ENCODE measurements at regions not wholly inside any gene's neighbourhood (a gene's known extent, or its start where the extent isn't known, plus 50 kb on each side); places are given as distances from the start of the nearest gene placed in this dataset.

GRCh38 chr4:66451741-66452140 lies 781.5 kb upstream of the EPHA5 start:
- Histone ChIP-seq H3K9me3 (peaks cover 0 to 8% of the 10 kb centered on the region in 2 donors), H3K27me3 (no peaks in the 10 kb centered on the region), H3K36me3 (no peaks in the 10 kb centered on the region), H3K27ac (no peak overlapping the region), H3K4me3 (no peak overlapping the region), H3K4me1 (no peaks in the 10 kb centered on the region)
- no peak for DNase-seq (ENCODE audit: low spot score in 2 of 2)
- TF ChIP-seq POLR2AphosphoS5 (IDR thresholded peaks at IDR 0.05) = no peak
- TF ChIP-seq CTCF (IDR thresholded peaks at IDR 0.05) = no peak
- TF ChIP-seq POLR2A (IDR thresholded peaks at IDR 0.05) = no peak
- intact Hi-C loops (cut with DNase I; ENCODE audit: low total_unique reads) = loop anchor here (5.0 kb wide), 1 partner anchor 776 kb away; no protein-coding TSS in a partner anchor

DNA sequence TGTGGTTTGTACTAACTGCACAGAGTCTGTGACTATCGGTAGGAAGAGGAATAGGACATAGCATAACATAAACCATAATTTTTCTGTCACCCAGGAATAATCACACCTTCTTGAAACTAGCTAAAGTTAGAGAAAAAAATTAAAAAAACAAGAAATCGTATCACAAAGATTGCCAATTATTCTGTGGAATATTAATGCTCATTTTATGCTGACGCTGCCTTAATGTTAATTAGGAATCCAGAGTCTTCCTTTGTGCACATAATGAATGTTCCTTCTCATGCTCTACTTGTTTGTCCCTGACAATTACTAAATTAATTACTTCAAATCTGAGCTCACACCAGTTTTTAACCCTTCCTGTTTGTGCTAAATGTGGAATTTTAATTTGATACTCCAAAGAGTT lies 772.7 kb upstream of the EPHA5 start:
- H3K9me3 ChIP-seq = no peaks in the 10 kb centered on the region
- no peak overlapping the region for H3K4me3 ChIP-seq
- no peak overlapping the region for H3K27ac ChIP-seq
- H3K27me3 ChIP-seq = no peaks in the 10 kb centered on the region
- TF ChIP-seq POLR2AphosphoS5 (IDR thresholded peaks at IDR 0.05) = no peak
- DNase-seq (ENCODE audit: low spot score in 2 of 2) = no peak
- H3K36me3 ChIP-seq = no peaks in the 10 kb centered on the region
- intact Hi-C loops (cut with DNase I; ENCODE audit: low total_unique reads) = no loop called here
- H3K4me1 ChIP-seq = no peaks in the 10 kb centered on the region

- intact Hi-C loops (cut with DNase I; ENCODE audit: low total_unique reads) = no loop called here
- Histone ChIP-seq H3K4me1 (no peaks in the 10 kb centered on the region), H3K4me3 (no peak overlapping the region)
These were observed 769.2 kb upstream of the EPHA5 start for GRCh38 chr4:66439508-66439907.

DNA sequence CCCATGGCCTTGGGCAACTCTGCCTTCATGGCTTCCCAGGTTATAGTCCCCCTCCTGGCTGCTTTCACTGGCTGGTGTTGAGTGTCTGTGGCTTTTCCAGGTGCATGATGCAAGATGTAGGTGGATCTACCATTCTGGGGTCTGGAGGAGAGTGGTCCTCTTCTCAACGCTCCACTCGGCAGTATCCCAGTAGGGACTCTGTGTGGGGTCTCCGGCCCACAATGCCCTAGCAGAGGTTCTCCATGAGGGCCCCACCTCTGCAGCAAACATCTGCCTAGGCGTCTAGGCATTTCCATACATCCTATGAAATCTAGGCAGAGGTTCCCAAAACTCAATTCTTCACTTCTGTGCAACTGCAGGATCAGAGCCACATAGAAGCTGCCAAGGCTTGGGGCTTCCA lies 763.4 kb upstream of the EPHA5 start:
- no peaks in the 10 kb centered on the region for H3K36me3 ChIP-seq
- intact Hi-C loops (cut with DNase I; ENCODE audit: low total_unique reads) = no loop called here
- DNase-seq (ENCODE audit: low spot score in 2 of 2) = no peak
- no peak overlapping the region for H3K27ac ChIP-seq
- H3K4me1 ChIP-seq = no peaks in the 10 kb centered on the region
- H3K4me3 ChIP-seq = no peak overlapping the region
- no peaks in the 10 kb centered on the region for H3K9me3 ChIP-seq
- no peaks in the 10 kb centered on the region for H3K27me3 ChIP-seq
- TF ChIP-seq POLR2AphosphoS5 (IDR thresholded peaks at IDR 0.05) (no peak), POLR2A (IDR thresholded peaks at IDR 0.05) (no peak), CTCF (IDR thresholded peaks at IDR 0.05) (no peak)

More at GRCh38 chr4:66439508-66439907, 769.2 kb upstream of the EPHA5 start:
- no peaks in the 10 kb centered on the region for H3K27me3 ChIP-seq
- H3K27ac ChIP-seq = no peak overlapping the region
- no peak for TF ChIP-seq CTCF (IDR thresholded peaks at IDR 0.05)
- no peak for TF ChIP-seq POLR2A (IDR thresholded peaks at IDR 0.05)
- no peak for TF ChIP-seq POLR2AphosphoS5 (IDR thresholded peaks at IDR 0.05)
- no peak for DNase-seq (ENCODE audit: low spot score in 2 of 2)
- no peaks in the 10 kb centered on the region for H3K36me3 ChIP-seq
- no peaks in the 10 kb centered on the region for H3K9me3 ChIP-seq

DNA sequence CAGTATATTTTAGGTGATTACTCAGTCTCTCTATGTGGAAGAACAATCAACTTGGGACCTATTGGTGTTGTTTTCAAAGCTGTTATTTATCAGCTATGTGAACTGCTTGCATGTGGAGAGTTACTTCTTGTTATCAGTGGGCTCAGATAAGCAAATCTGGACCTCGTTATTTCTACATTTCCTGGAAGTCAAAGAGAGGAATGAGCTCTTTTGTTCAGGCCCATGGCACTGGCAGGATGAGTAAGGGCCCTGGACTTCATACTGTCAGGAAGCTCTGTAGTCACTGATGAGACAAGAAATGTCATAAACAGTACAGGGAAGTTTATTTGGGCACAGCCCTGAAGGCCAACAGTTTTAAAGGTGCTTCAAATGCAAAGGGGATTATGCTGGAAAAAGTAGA lies 760.6 kb upstream of the EPHA5 start:
- TF ChIP-seq POLR2A (IDR thresholded peaks at IDR 0.05) = no peak
- no peak for TF ChIP-seq POLR2AphosphoS5 (IDR thresholded peaks at IDR 0.05)
- TF ChIP-seq CTCF (IDR thresholded peaks at IDR 0.05) = no peak
- Histone ChIP-seq H3K9me3 (no peaks in the 10 kb centered on the region), H3K27ac (no peak overlapping the region), H3K4me3 (no peak overlapping the region), H3K36me3 (no peaks in the 10 kb centered on the region), H3K27me3 (no peaks in the 10 kb centered on the region), H3K4me1 (no peaks in the 10 kb centered on the region)
- DNase-seq (ENCODE audit: low spot score in 2 of 2) = no peak
- intact Hi-C loops (cut with DNase I; ENCODE audit: low total_unique reads) = no loop called here

DNA sequence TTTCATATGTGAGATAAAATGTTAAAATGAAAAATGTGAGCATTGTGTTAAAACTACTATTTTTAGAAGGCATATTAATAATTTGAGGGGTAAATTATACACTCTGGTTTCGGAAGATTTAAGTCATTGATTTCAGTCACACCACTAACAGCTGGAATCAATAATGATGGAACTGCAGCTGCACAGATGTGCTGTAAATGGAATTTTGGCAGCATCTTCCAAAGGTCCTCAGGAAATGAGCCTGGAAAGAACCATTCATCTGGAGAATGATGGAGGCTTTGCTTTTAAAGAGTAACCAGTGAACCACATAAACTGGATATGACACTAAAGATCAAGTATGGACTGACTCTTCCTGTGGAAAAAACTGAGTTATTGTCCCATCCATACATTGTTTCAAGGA lies 759.0 kb upstream of the EPHA5 start:
- intact Hi-C loops (cut with DNase I; ENCODE audit: low total_unique reads) = no loop called here
- Histone ChIP-seq H3K27ac (no peak overlapping the region), H3K9me3 (no peaks in the 10 kb centered on the region), H3K27me3 (no peaks in the 10 kb centered on the region), H3K4me3 (no peak overlapping the region), H3K36me3 (no peaks in the 10 kb centered on the region), H3K4me1 (no peaks in the 10 kb centered on the region)
- DNase-seq (ENCODE audit: low spot score in 2 of 2) = no peak
- TF ChIP-seq POLR2A (IDR thresholded peaks at IDR 0.05) (no peak), CTCF (IDR thresholded peaks at IDR 0.05) (no peak), POLR2AphosphoS5 (IDR thresholded peaks at IDR 0.05) (no peak)

Data from breast epithelium (tissue), 4 donors.